Rectal smooth muscle tissue (tissue), 1 donor: ENCODE measurements at regions not wholly inside any gene's neighbourhood (a gene's known extent, or its start where the extent isn't known, plus 50 kb on each side); places are given as distances from the start of the nearest gene placed in this dataset.

Source experiments
- H3K27ac ChIP-seq: one replicate; pipeline ENCODE4 v1.7.0; 2013; ENCODE audit warnings: low read depth, low read length, inconsistent platforms
- H3K27me3 ChIP-seq: one replicate; pipeline ENCODE4 v1.7.0; 2013; ENCODE audit warnings: low read length; ENCODE audit not compliant: control insufficient read depth, insufficient read depth
- H3K36me3 ChIP-seq: one replicate; pipeline ENCODE4 v1.7.0; 2013; ENCODE audit warnings: low read length; ENCODE audit not compliant: control insufficient read depth, insufficient read depth
- H3K4me1 ChIP-seq: one replicate; pipeline ENCODE4 v1.7.0; 2013; ENCODE audit warnings: low read length; ENCODE audit not compliant: control insufficient read depth, insufficient read depth
- H3K4me3 ChIP-seq: one replicate; pipeline ENCODE4 v1.7.0; 2013; ENCODE audit warnings: low read length
- H3K9ac ChIP-seq: one replicate; pipeline ENCODE4 v1.7.0; 2013; ENCODE audit warnings: low read length

DNA sequence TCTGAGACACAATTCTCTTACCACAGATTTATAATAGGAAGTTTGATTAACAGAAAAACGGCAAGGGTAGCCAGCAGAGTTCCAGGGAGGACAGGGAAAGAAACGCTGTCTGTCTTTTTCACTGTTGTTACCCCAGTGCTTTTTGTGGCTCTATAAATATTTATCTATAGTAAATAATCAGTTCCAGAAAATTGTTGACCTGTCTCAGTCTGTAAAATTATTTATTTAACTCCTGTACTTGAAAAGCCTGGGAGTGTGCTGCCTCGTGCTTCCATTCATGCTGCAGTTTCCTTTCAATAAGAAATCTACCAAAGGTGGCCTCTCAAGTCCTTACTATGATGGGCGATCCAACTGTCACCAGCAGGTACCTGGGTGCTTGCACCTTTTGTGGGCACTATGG, 102.9 kb downstream of the ETAA1 start:
- Histone ChIP-seq H3K27me3 (no peaks in the 10 kb centered on the region), H3K36me3 (no peaks in the 10 kb centered on the region), H3K4me3 (no peak overlapping the region)

GRCh38 chr2:67500541-67500940, 103.4 kb downstream of the ETAA1 start:
- Histone ChIP-seq H3K9ac (no peak overlapping the region), H3K36me3 (no peaks in the 10 kb centered on the region), H3K4me3 (no peak overlapping the region), H3K27me3 (no peaks in the 10 kb centered on the region), H3K4me1 (peaks cover 3% of the 10 kb centered on the region), H3K27ac (no peak overlapping the region)

More for the DNA sequence above, 102.9 kb downstream of the ETAA1 start:
- peaks cover 3% of the 10 kb centered on the region for H3K4me1 ChIP-seq
- no peak overlapping the region for H3K27ac ChIP-seq
- H3K9ac ChIP-seq, result no peak overlapping the region

- Histone ChIP-seq H3K4me1 (no peaks in the 10 kb centered on the region), H3K27me3 (no peaks in the 10 kb centered on the region), H3K36me3 (no peaks in the 10 kb centered on the region), H3K27ac (peak overlapping the region; percentile 42), H3K9ac (no peak overlapping the region), H3K4me3 (no peak overlapping the region)
Observed at GRCh38 chr2:67502346-67503065, 105.4 kb downstream of the ETAA1 start.

DNA sequence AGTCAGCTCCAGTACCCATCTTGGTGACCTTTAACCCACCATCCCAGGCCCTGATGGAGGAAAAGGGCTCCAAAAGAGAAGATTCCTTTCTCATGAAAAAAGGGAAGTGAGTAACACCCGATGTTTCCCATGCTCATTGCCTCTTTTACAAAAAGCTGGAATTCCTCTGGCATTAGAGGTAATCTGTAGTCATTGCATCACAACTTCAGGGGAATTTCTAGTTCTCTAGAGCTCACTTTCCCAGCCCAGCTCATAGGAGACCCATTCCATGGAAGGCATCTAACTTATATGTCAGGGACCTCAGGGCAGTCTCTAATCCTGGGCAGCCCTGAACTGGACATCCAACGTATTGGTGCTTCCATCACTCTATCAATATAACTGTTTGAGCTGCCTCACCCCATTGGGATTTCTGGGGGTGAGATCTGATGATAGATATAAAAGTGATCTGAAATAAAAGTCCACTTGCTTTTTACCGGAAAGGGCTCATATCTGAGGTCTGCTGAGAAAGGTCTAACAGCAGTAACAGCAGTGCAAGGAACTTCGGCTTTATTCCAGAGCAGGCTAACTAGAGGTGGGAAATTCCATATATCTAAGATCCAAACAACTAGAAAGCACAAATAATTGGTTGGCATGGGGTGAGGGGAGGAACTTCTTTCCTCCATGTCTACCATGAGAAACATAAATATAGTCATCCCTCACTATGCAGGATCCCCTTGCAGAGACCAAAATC, 106.1 kb downstream of the ETAA1 start:
- Histone ChIP-seq H3K4me1 (no peaks in the 10 kb centered on the region), H3K27me3 (no peaks in the 10 kb centered on the region), H3K9ac (no peak overlapping the region), H3K27ac (peak overlapping the region; percentile 42), H3K36me3 (no peaks in the 10 kb centered on the region), H3K4me3 (no peak overlapping the region)

- H3K27me3 ChIP-seq, result no peaks in the 10 kb centered on the region
- H3K9ac ChIP-seq, result no peak overlapping the region
- no peak overlapping the region for H3K4me3 ChIP-seq
- no peaks in the 10 kb centered on the region for H3K36me3 ChIP-seq
- H3K27ac ChIP-seq, result no peak overlapping the region
- no peaks in the 10 kb centered on the region for H3K4me1 ChIP-seq
Observed at GRCh38 chr2:67510745-67511144, 113.6 kb downstream of the ETAA1 start.

- Histone ChIP-seq H3K4me1 (no peaks in the 10 kb centered on the region), H3K27ac (no peak overlapping the region), H3K36me3 (no peaks in the 10 kb centered on the region), H3K9ac (no peak overlapping the region), H3K27me3 (no peaks in the 10 kb centered on the region), H3K4me3 (no peak overlapping the region)
Observed at GRCh38 chr2:67514515-67514914, 117.4 kb downstream of the ETAA1 start.

- no peaks in the 10 kb centered on the region for H3K36me3 ChIP-seq
- H3K27ac ChIP-seq, result no peak overlapping the region
- no peaks in the 10 kb centered on the region for H3K27me3 ChIP-seq
- H3K4me3 ChIP-seq, result no peak overlapping the region
- no peak overlapping the region for H3K9ac ChIP-seq
- no peaks in the 10 kb centered on the region for H3K4me1 ChIP-seq
Observed at GRCh38 chr2:67515056-67515455, 117.9 kb downstream of the ETAA1 start.

- Histone ChIP-seq H3K27me3 (no peaks in the 10 kb centered on the region), H3K36me3 (no peaks in the 10 kb centered on the region), H3K27ac (no peak overlapping the region), H3K9ac (no peak overlapping the region), H3K4me1 (no peaks in the 10 kb centered on the region), H3K4me3 (no peak overlapping the region)
Observed at GRCh38 chr2:67515538-67515937, 118.4 kb downstream of the ETAA1 start.

GRCh38 chr2:67516362-67516761, 119.2 kb downstream of the ETAA1 start:
- Histone ChIP-seq H3K4me3 (no peak overlapping the region), H3K27ac (no peak overlapping the region), H3K9ac (no peak overlapping the region), H3K27me3 (no peaks in the 10 kb centered on the region), H3K4me1 (no peaks in the 10 kb centered on the region), H3K36me3 (no peaks in the 10 kb centered on the region)

- Histone ChIP-seq H3K9ac (no peak overlapping the region), H3K27me3 (no peaks in the 10 kb centered on the region), H3K4me1 (no peaks in the 10 kb centered on the region), H3K27ac (no peak overlapping the region), H3K4me3 (no peak overlapping the region), H3K36me3 (no peaks in the 10 kb centered on the region)
Observed at GRCh38 chr2:67516899-67517530, 119.9 kb downstream of the ETAA1 start.

DNA sequence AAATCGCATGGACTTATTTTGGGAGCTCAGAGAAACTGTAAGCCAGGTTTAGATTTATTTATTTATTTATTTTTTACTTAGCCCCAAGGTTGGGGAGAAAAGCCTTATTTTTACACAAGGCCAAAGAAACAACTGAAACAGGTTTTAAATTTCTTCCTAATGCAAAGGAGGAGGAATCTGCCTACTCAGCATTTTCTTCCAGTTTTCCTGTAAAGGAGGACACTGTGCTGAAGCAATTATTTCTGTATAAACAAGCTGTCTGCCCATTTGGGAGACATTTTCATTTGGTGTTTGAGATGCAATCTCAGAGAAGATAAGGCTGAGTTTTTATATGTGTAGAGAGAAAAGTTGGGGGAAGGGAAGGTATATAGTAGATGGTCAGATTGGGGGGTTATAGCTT, 125.0 kb downstream of the ETAA1 start:
- Histone ChIP-seq H3K36me3 (no peaks in the 10 kb centered on the region), H3K4me1 (no peaks in the 10 kb centered on the region), H3K9ac (no peak overlapping the region)

GRCh38 chr2:67524213-67524612, 127.1 kb downstream of the ETAA1 start:
- Histone ChIP-seq H3K36me3 (no peaks in the 10 kb centered on the region), H3K4me3 (no peak overlapping the region), H3K4me1 (no peaks in the 10 kb centered on the region), H3K9ac (no peak overlapping the region), H3K27me3 (no peaks in the 10 kb centered on the region), H3K27ac (no peak overlapping the region)

More for the DNA sequence above, 125.0 kb downstream of the ETAA1 start:
- Histone ChIP-seq H3K27ac (no peak overlapping the region), H3K27me3 (no peaks in the 10 kb centered on the region), H3K4me3 (no peak overlapping the region)
